SK-N-DZ (cell line): ENCODE measurements at regions not wholly inside any gene's neighbourhood (a gene's known extent, or its start where the extent isn't known, plus 50 kb on each side); places are given as distances from the start of the nearest gene placed in this dataset.

Experiments
- small RNA-seq, 2 experiments: library from RNA; depleted of rRNA; stranded (forward); fragments of <200 nt; gene quantifications; one replicate each; pipeline ENCODE3, GENCODE V24; 2014

Small RNAs in the stretch of these regions (small RNA-seq; reads per million reads assigned to genes)
- gene AC245291.3 (0 reads per million in 2 experiments), gene IGLVVII-41-1 (0 reads per million in 2 experiments)
